Lung (tissue), 11 donors: ENCODE measurements at regions not wholly inside any gene's neighbourhood (a gene's known extent, or its start where the extent isn't known, plus 50 kb on each side); places are given as distances from the start of the nearest gene placed in this dataset.

ENCODE experiments used
- ATAC-seq: fragments of 200-7000 bp; cut with Tn5 transposase; one replicate; pipeline ENCODE4 v1.9.1; 2020; ENCODE audit warnings: moderate number of reproducible peaks; ENCODE audit not compliant: insufficient read depth, low FRiP score
- DNase-seq, 3 donors: peaks; one replicate each; pipeline ENCODE4 v3.0.0-alpha.2; 2013 to 2017
- H3K27ac ChIP-seq, 2 donors: one replicate each; pipeline ENCODE4 v1.5.1; 2013; ENCODE audit warnings: mild to moderate bottlenecking in 2 of 2, moderate library complexity in 2 of 2, control low read depth in 1 of 2, inconsistent platforms in 1 of 2, low read depth in 1 of 2, low read length in 1 of 2
- H3K27me3 ChIP-seq, 3 donors: one replicate each; pipeline ENCODE4 v1.5.1; 2013; ENCODE audit warnings: low read length in 2 of 3; ENCODE audit not compliant: control insufficient read depth in 3 of 3, insufficient read depth in 3 of 3
- H3K36me3 ChIP-seq, 4 donors: one replicate each; pipeline ENCODE4 v1.5.1; 2013; ENCODE audit warnings: low read length in 4 of 4, mild to moderate bottlenecking in 1 of 4, moderate library complexity in 1 of 4; ENCODE audit not compliant: control insufficient read depth in 4 of 4, insufficient read depth in 4 of 4
- H3K4me1 ChIP-seq, 5 donors: one replicate each; pipeline ENCODE4 v1.5.1; 2013; ENCODE audit warnings: low read length in 5 of 5, mild to moderate bottlenecking in 2 of 5, moderate library complexity in 1 of 5; ENCODE audit not compliant: control insufficient read depth in 5 of 5, insufficient read depth in 5 of 5
- H3K4me3 ChIP-seq: one replicate; pipeline ENCODE4 v1.5.1; 2013; ENCODE audit warnings: mild to moderate bottlenecking, control low read depth, moderate library complexity
- H3K9ac ChIP-seq, 2 donors: one replicate each; pipeline ENCODE4 v1.5.1; 2013; ENCODE audit warnings: low read length in 2 of 2, control low read depth in 1 of 2; ENCODE audit not compliant: insufficient read depth in 1 of 2
- H3K9me3 ChIP-seq, 4 donors: one replicate each; pipeline ENCODE4 v1.5.1; 2013; ENCODE audit warnings: low read length in 3 of 4, mild to moderate bottlenecking in 1 of 4, moderate library complexity in 1 of 4; ENCODE audit not compliant: control insufficient read depth in 4 of 4, insufficient read depth in 3 of 4
- WGBS, 2 donors: extraction: QIAGEN DNeasy Blood & Tissue Kit; methylation state at CpG; one replicate each; pipeline ENCODE4 v1.1.7; 2013; 5-methylcytosine and 5-hydroxymethylcytosine counted together
- TF ChIP-seq, protein P1 (sequence below): IDR thresholded peaks from 2 replicates; pipeline ENCODE4 v1.5.1; 2012; ENCODE audit warnings: mild to moderate bottlenecking; ENCODE audit errors: control extremely low read depth, extremely low read depth
- donor health status: control.
- donor health status: control.
- donor health status: Bipolar disorder and iron deficiency.
- donor health status: healthy.
- donor health status: DM: yes; HTN: yes; CAD: no.

DNA sequence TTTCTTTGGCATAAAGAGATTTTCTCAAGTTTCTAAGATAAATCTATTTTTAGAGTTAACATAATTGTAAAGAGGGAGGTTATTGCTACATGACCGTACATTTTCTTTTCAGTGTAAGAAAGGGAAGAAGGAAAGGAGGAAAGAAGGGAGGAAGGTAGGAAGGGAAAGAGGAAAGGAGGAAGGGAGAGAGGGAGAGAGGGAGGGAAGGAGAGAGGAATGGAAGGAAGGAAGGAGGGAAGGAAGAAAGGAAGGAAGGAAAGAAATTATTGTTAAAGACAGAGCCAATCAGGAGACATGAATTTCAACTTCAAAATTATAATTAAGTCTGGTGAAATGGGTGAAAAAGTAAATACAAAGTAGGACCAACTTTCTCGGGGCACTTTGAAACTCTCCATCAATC lies 197.6 kb downstream of the SNCA start:
- no peak overlapping the region for H3K9ac ChIP-seq
- no peaks in the 10 kb centered on the region for H3K36me3 ChIP-seq
- ATAC-seq = no peak
- no peak for DNase-seq
- H3K4me3 ChIP-seq = no peak overlapping the region
- TF ChIP-seq, protein P1, sequence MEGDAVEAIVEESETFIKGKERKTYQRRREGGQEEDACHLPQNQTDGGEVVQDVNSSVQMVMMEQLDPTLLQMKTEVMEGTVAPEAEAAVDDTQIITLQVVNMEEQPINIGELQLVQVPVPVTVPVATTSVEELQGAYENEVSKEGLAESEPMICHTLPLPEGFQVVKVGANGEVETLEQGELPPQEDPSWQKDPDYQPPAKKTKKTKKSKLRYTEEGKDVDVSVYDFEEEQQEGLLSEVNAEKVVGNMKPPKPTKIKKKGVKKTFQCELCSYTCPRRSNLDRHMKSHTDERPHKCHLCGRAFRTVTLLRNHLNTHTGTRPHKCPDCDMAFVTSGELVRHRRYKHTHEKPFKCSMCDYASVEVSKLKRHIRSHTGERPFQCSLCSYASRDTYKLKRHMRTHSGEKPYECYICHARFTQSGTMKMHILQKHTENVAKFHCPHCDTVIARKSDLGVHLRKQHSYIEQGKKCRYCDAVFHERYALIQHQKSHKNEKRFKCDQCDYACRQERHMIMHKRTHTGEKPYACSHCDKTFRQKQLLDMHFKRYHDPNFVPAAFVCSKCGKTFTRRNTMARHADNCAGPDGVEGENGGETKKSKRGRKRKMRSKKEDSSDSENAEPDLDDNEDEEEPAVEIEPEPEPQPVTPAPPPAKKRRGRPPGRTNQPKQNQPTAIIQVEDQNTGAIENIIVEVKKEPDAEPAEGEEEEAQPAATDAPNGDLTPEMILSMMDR = no peak
- H3K4me1 ChIP-seq = no peaks in the 10 kb centered on the region
- WGBS, 2 donors = 85 to 86% methylated on average over 2 of the region's 2 CpGs
- H3K9me3 ChIP-seq = no peaks in the 10 kb centered on the region
- no peak overlapping the region for H3K27ac ChIP-seq
- H3K27me3 ChIP-seq = no peaks in the 10 kb centered on the region

DNA sequence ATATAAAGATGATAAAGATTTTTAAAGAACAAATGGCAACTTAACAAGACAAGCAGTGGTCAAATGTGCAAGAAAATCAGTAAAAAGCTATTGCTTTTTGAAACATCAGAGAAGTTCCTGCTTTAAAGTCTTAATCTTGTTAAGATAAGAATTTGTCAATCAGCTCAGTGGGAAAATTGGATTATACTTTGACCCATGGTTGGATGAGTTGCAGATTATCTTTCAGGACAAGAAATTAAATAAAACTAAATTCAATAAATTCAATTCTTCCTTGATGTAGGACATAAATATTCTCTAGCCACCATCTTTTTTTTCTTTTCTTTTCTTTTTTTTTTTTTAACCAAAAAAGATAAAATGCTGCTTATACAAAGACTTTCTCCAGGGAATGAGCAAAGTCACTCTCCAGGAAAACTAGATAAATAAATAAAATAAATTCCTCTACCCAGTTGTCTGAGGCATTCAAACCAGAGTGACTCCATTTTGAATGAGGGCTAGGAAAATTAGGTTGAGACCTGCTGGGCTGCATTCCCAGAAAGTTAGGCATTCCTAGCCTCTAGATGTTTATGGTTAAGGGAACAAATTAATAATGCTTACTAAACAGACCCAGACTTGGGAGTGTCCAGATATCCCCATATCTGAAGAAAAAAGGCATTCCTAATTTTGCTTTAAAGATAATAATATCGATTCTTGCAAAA lies 211.2 kb downstream of the SNCA start:
- no peak overlapping the region for H3K9ac ChIP-seq
- no peaks in the 10 kb centered on the region for H3K4me1 ChIP-seq
- H3K27ac ChIP-seq = no peak overlapping the region
- no peak overlapping the region for H3K4me3 ChIP-seq
- WGBS, 2 donors = 84 to 86% methylated on average over 1 of the region's 1 CpG
- DNase-seq = no peak
- no peaks in the 10 kb centered on the region for H3K27me3 ChIP-seq
- no peak for ATAC-seq
- H3K36me3 ChIP-seq = no peaks in the 10 kb centered on the region
- TF ChIP-seq, protein P1 = no peak
- H3K9me3 ChIP-seq = peaks cover 0 to 2% (median 0%) of the 10 kb centered on the region in 4 donors

DNA sequence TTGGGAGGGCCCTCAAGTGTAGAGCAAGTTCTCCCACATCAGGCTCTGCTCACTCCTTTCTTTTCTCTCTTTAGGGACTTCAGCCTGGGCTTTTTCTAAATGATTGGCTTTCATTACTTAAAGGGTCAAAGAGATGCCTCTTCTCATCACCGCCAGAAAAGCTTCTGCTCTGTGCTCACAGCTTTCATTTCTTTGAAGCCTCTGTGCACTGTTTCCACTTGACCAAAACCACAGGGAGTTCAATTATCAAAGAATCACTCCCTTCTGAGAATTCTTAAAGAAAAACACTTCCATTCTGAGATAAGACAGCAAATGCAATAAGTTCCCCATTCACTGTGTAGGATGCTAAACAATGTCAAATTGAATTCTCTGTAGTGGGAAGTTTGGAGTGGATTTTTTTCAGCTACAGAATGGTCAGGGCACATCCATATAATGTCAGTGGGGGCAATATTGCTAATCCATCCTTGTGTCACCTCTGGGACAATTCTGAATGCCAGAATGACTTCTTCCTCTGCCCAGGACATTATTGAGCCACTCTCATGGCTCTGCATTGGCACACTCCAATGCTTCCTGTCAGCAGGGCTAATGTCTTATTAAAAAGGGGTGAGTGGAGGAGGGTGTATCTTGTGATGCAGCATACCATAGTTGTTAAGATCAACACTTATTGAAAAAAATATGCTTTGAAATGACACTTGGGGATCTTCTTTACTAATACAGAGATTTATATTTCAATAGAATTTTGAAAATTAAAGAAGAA lies 217.6 kb downstream of the SNCA start:
- Histone ChIP-seq H3K4me3 (no peak overlapping the region), H3K27me3 (no peaks in the 10 kb centered on the region), H3K9ac (no peak overlapping the region), H3K9me3 (no peaks in the 10 kb centered on the region), H3K27ac (no peak overlapping the region), H3K4me1 (no peaks in the 10 kb centered on the region), H3K36me3 (no peaks in the 10 kb centered on the region)
- WGBS, 2 donors = 56 to 65% methylated on average over 1 of the region's 1 CpG
- TF ChIP-seq, protein P1 = no peak
- ATAC-seq = no peak
- no peak for DNase-seq
